IMR-90 (cell line): ENCODE measurements at regions not wholly inside any gene's neighbourhood (a gene's known extent, or its start where the extent isn't known, plus 50 kb on each side); places are given as distances from the start of the nearest gene placed in this dataset.

Experiments used
- CEBPB ChIP-seq: IDR thresholded peaks from 2 replicates; pipeline ENCODE4 v1.6.1; 2012; ENCODE audit warnings: low read depth, low read length, improper control_type of control experiment
- CTCF ChIP-seq: conservative IDR thresholded peaks from 2 replicates; pipeline ENCODE4 v1.5.1; 2012; ENCODE audit warnings: mild to moderate bottlenecking, low read depth, low read length, improper control_type of control experiment
- MAFK ChIP-seq: IDR thresholded peaks from 2 replicates; pipeline ENCODE4 v1.6.1; 2012; ENCODE audit warnings: low read depth, low read length, improper control_type of control experiment
- MAZ ChIP-seq: IDR thresholded peaks from 2 replicates; pipeline ENCODE4 v1.6.1; 2012; ENCODE audit warnings: low read depth, mild to moderate bottlenecking, low read length, improper control_type of control experiment, moderate library complexity, borderline replicate concordance
- NFE2L2 ChIP-seq: fragments of 150-350 bp; IDR thresholded peaks from 2 replicates; pipeline ENCODE4 v1.6.1; 2016; ENCODE audit warnings: low read depth, mild to moderate bottlenecking, low read length
- POLR2A ChIP-seq: IDR thresholded peaks from 2 replicates; pipeline ENCODE4 v1.6.1; 2012; ENCODE audit warnings: mild to moderate bottlenecking, low read depth, low read length
- RAD21 ChIP-seq: IDR thresholded peaks from 2 replicates; pipeline ENCODE4 v1.6.1; 2012; ENCODE audit warnings: low read length, improper control_type of control experiment
- RFX5 ChIP-seq: IDR thresholded peaks from 2 replicates; pipeline ENCODE4 v1.8.0; 2012; ENCODE audit warnings: low read depth, mild to moderate bottlenecking, low read length, moderate library complexity
- USF2 ChIP-seq: fragments of 150-350 bp; IDR thresholded peaks from 2 replicates; pipeline ENCODE4 v1.6.1; 2017; ENCODE audit warnings: mild to moderate bottlenecking, antibody characterized with exemption, low read length, low read depth

- TF ChIP-seq RFX5: no peak
- no peak for TF ChIP-seq CTCF
- TF ChIP-seq RAD21: no peak
- TF ChIP-seq POLR2A: no peak
- TF ChIP-seq CEBPB: no peak
- TF ChIP-seq MAFK: no peak
- no peak for TF ChIP-seq NFE2L2
- TF ChIP-seq USF2: no peak
- TF ChIP-seq MAZ: no peak
These were observed 2212.0 kb downstream of the PCDH7 start for GRCh38 chr4:32932156-32932555.
